ENCODE measurements at regions not wholly inside any gene's neighbourhood (a gene's known extent, or its start where the extent isn't known, plus 50 kb on each side); places are given as distances from the start of the nearest gene placed in this dataset.

DNA sequence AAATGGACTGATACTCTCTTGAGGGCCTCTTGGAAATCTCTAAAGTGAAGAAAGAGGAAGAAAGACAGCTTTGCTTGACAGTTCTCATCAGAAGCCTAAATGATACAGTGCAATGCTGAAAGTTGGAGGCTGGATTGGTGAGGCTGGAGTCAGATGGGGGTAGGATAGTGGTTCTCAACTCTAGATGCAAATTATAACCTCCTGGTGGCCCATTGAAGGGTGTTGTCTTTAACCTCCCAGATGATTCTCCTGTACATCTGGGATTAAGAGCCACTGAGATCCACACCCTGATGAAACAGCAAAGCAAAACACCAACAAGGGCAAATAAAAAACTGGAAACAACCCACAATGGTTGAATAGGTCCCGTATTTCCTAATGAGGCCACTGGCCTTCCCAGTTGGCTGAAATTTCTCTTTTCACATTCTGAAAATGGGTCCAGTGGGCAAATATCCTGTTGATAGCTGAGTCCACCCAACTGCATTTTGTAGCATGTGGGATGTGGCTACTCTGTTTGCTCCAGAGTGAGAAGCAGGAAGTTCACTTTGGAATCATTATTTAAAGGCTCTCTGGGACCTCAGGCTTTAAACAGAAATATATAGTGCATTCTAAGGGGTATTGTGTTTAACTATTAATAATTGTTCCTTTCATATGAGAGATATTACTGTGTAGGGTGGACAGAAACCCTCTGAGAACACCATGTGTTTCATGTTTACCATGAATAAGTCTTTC lies 208.1 kb downstream of the SOX4 start:
- DNase-seq (ENCODE audit: low spot score) = no peak
- intact Hi-C loops (cut with DNase I) = no loop called here

DNA sequence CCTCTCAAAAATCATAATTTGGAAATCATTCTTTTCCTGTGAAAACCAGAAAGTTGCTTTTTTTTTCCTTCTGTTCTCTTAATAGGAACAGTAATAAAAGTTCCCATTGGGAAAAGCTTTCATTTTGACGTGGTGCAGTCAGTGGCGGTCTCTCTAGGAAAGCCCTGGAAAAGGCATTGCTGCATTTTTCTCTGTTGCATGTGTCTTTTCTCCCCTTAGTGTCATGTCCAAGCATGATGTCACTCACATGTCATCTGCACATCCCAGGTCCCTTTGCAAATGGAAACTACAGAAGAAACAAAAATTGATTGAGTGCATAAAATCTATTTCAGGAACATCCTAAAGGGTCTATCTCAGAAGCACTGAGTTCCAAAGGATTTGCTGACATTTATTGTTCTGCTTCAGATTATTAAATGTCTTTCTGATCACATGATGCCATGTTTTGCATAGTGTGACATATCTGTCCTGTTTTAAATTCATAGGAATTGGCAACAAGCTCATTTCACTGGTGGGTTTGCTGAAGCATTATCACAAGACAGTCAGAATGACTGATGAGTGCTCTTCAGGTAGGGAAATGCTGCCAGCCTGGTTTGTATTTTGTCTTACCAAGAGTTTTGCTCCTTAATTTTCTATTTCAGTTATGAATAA lies 208.7 kb downstream of the SOX4 start:
- intact Hi-C loops (cut with DNase I) = no loop called here
- no peak for DNase-seq (ENCODE audit: low spot score)

DNA sequence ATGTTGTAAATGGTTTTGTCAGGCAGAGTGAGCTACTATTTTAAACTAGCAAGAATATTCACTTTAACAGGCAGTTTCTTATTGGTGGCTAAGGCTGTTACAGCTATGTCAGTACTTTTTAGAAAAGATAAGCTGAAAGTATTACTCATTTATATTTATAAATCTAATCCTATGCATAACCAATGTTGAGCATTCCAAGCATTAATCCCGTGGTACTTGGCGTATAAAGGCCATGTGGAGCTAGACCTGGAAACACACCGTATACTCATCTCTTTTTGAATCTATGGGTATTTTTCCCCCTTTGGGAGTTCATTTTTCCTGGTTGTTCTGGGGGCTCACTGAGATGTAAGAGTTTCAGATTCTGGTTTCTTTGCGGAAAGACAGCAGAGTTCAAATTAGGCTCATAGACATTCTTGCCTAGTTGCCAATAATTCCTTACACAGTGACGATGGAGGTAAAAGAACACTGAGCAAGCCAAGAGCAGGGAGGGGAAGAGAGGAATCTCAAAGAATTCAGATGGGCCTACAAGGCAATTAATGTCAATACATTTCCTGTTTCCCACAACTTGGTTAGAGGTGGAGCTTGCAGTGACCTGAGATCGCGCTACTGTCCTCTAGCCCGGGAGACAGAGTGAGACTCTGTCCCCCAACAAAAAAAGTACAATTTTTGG lies 211.5 kb downstream of the SOX4 start:
- intact Hi-C loops (cut with DNase I) = loop anchor here (5.0 kb wide), 1 partner anchor 208 kb away; no protein-coding TSS in a partner anchor
- no peak for DNase-seq (ENCODE audit: low spot score)

DNA sequence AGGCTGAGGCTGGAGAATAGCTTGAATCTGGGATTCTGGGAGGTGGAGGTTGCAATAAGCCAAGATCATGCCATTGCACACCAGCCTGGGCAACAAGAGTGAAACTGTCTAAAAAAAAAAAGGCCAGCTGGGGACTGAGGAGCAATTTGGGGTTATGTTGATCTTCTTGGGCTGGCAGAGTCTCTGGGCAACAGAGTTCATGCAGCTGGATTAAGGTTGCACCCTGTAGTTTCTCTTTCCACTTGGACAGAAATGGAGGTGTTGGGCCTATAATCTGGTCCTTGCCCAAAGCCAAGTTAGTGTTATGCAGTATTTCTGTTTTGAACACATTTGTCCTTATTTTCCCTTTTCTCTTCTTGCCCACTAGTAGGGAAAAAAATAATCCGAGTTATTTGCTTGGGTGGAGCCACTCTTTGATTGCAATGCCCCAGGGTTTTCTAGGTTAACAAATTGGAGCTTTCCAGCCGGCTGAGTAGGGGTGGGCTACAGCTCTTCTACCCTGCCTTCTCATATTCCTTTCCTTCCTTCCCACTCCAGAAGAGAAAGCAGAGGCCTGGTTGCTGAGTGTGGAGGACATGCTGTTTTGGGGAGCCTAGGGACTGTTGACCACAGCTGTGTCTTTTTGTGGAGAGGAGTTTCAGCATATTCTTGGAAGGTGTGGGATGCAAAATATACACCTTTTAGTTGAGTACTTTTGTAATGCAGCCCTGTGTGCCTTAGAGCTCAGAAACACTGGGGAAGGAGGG lies 213.9 kb downstream of the SOX4 start:
- no peak for DNase-seq (ENCODE audit: low spot score)
- intact Hi-C loops (cut with DNase I) = loop anchor here (5.0 kb wide), 1 partner anchor 210 kb away; no protein-coding TSS in a partner anchor

DNA sequence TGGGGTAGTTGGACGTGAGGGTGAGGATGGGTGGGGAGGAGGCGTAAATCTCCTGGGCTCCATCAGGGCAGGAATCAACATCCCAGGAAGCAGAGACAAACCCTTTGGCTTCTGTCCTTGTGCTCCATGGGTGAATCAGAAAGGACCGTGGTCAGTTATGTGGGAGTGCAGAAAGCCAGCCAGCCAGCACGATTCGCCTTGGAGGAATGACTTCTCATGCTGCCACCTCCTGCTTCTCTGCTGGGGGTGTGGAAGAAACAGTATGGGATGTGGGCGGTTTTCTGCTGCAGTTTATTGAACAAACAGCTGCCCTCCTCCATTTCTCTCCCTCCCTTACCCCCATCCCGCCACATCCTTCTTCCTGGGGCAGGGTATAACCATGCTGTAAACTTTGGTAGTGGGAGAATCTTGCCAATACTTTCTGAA lies 214.5 kb downstream of the SOX4 start:
- intact Hi-C loops (cut with DNase I) = loop anchor here (5.0 kb wide), 1 partner anchor 211 kb away; no protein-coding TSS in a partner anchor
- no peak for DNase-seq (ENCODE audit: low spot score)

DNA sequence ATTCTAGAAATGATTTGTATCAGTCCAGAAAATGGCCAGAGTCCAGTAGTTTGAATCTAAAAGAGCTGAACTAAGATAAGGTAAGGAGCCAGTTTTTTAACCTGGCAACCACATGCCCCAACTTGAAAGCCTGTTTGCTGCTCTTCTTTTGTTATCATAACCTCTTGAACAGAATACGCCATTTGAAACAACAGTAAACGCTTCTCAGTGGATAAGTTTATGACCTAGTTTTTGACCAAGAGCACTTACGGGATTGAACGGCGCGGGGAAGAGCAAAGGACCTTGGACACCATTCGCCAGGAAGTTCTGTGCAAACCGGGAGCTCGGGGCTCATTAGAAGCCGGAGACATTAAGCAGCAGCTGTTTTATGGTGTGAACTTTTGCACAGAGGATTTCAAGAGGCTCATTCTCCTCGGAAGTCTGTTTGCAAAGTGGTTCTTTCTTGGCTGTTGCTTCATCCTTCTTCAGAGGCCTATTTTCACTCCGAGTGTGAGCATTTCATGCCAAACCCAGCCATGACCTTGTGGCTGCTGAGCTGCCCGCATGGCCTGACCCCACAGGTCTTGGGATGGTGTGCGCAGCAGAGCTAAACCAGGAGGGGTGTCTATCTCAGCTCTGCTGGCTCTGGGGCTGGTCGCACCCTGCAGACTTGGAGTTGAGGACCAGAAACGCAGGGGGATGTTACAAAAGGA lies 215.1 kb downstream of the SOX4 start:
- intact Hi-C loops (cut with DNase I) = loop anchor here (5.0 kb wide), 1 partner anchor 211 kb away; no protein-coding TSS in a partner anchor
- no peak for DNase-seq (ENCODE audit: low spot score)

DNA sequence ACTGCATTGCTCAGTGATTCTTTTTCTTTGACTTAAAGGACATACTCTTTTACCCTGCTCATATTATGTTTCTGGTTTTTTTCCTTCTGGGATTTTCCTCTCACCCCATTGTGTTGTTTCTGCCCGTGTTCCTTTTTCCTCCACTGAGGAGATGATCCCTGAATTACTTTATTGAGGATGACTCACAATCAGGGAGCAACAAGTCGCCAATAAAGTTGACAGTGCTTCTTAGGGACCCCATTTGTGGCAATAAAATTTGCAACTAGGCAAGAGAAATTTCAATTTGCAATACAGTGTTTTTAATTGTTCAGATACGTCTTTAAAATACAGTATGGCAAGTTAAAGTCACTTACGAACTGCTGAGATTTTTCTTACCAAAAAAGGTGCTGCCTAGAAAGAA lies 217.9 kb downstream of the SOX4 start:
- no peak for DNase-seq (ENCODE audit: low spot score)
- intact Hi-C loops (cut with DNase I) = no loop called here

DNA sequence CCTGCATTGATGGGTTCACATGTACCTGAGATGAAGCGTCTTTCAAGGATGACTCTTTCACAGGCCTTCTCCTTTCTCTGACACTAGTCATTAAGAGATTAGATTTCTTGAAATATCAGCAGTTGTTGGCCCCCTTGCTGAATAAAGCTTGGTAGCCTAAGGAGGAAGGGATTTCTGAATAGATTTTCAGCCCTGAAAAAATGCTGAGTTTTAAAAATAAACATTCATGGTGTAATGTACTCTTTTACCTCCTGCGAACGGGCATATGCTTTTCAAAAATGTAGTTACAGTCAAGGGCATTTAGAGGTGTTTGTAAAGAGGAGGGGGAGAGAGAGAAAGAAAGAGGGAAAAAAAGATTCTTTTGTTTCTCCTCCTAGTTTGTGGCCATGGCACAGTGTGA lies 222.7 kb downstream of the SOX4 start:
- no peak for DNase-seq (ENCODE audit: low spot score)
- intact Hi-C loops (cut with DNase I) = no loop called here

DNA sequence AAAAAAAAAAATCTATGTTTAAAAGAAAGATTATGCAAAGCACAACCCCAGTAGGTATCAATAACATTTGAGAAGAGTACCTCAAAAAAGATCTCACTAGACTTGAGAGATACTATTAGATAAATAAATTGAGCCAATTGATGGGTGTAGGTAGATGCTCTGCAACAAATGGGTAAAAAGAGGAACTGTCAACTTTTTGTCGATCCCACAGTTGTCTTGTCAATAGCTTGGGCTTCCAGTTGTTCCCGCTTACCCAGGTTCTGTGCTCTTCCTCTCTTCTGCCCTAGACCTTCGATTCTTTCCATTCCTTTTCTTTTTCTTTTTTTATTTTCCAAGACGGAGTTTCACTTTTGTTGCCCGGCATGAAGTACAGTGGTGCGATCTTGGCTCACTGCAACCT lies 226.9 kb downstream of the SOX4 start:
- DNase-seq (ENCODE audit: low spot score) = no peak
- intact Hi-C loops (cut with DNase I) = no loop called here

DNA sequence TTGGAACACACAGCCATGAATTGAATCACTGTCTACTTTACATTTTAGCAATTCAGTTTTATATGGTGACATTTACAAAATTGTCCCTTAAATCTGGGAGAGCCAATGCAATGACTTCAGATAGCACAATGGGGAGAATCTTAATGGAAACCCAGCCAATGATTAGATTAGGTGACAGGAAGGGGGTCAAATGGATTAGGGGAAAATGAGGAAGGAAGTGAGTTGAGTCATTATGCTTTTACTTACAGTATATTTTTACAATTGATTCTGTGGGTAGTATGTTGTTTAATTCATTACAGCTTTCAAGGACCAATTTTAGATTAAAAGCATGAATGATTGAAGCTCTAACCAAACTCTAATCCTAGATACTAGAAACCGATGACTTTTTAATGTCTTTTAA lies 229.8 kb downstream of the SOX4 start:
- intact Hi-C loops (cut with DNase I) = no loop called here
- DNase-seq (ENCODE audit: low spot score) = no peak

DNA sequence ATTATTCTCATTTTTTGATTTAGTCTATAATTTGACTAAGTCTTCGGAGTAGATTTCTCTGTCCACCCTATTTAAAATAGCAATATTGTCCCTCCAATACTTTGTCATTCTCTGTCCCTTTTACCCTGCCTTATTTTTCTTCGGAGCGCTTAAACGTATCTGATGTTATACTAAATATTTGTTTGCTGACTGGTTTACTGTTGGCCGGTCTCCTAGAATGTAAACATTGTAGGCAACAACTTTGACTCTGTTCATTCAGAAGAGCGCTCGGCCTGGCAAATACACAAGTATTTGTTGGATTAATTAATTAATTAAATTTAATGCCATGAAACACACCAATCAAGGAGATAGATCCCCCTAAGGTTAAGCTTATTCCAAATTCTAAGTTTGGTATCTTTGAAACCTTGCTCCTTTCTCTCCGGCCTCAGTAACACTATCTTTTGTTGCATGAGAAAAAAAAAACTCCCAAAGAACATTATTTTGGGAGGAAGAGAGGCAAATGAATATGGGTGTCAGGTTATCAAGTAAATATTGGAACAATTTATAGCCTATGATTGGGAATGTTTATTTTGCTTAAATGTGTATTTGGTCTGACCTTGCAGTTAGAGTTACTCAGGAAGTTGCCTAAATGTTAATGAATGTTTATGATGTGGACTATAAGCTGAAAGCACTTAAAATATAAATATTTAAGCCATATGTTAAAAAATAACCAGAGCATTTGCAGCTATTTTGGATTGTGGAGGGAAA lies 231.1 kb downstream of the SOX4 start:
- intact Hi-C loops (cut with DNase I) = no loop called here

DNA sequence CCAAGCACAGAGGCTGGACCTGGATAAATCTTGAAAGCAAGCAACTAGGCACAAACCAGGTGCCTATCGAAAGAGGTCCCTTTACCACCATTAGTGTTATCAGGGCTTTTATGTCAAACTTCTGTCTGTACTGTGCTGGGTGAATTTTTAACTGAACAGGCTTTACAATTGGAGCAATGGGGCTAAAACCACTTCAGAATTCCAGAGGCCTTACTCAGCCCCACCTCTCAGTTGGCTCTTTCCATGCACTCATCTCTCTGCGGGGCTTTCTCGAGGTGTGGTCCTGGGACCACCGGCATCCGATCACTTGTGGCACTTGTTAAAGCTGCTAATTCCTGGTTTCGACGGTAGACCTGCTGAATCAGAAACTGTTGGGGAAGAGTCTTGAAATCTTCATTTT lies 232.5 kb downstream of the SOX4 start:
- intact Hi-C loops (cut with DNase I) = no loop called here
- no peak for DNase-seq (ENCODE audit: low spot score)

More for the DNA sequence above, 231.1 kb downstream of the SOX4 start:
- DNase-seq (ENCODE audit: low spot score) = no peak

DNA sequence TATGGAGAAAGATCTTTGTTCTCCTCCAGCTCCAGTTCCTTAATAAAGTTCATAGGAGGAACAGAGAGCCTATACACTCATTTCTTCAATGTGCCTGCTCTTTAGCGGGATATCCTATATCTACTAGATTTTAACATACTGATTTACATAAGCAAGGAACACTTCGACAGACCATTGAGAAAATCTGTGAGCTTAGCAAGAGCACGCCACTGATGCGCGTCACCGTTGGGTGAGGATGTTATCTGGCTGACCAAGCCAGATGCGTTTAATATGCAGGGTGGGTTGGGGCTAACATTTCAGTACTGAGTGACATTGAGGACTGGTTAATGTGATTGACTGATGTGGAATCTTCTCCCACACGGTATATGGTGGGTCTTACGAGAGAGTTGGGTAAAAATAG lies 233.4 kb downstream of the SOX4 start:
- intact Hi-C loops (cut with DNase I) = no loop called here
- DNase-seq (ENCODE audit: low spot score) = no peak

DNA sequence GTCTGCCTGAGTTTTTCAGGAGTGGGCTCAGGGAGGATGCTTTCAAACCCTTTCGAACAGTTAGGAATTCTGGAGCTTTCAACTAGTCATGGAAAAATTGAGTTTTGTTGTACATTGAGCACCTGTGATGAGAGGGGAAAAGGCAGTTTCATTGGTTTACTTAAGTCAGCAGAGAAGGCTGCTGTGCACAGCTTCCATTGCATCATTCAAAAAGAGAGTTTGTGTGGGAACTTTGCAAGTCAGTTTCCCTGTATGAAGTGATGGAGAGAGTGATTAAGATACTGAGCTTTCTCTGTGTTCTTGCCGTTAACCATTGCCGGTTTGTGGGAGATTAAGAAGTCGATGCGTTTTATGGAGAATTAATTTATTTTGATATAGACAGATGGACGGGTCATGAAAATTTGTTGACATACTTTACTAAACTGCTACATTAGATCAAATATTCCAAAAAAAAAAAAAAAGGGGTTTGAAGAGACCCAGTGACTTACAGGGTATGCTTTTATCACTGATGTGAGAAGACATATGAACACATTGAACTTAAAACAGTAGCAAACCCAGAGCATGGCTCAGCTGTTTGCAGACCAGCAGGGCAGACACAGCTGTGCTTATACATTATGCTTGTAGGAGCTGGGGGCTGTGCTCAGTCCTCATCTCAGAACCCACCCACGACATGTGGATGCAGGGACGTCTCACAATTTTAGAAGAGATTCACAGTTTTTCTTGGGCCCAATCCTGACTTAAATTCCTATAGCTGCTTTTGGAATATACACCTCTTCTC lies 234.1 kb downstream of the SOX4 start:
- no peak for DNase-seq (ENCODE audit: low spot score)
- intact Hi-C loops (cut with DNase I) = no loop called here

DNA sequence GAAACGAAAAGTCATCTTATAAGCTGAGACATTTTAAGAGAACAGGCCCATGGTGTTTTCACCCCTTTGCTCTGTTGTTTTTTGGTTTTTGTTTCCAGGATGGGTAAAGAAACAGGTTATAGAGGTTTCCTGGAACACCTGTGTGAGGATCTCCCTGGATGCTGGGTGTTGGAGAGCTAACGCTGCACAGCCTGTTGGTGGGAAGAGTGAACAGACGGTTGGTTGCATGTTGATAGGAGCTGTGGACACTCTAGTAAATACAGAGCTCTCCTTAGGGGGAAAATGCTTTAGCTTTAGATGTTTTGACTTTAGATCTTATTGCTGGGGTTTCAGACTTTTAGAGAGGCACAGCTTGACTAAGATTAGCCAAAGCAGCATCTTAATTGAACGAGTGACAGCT lies 235.2 kb downstream of the SOX4 start:
- intact Hi-C loops (cut with DNase I) = no loop called here
- DNase-seq (ENCODE audit: low spot score) = no peak

DNA sequence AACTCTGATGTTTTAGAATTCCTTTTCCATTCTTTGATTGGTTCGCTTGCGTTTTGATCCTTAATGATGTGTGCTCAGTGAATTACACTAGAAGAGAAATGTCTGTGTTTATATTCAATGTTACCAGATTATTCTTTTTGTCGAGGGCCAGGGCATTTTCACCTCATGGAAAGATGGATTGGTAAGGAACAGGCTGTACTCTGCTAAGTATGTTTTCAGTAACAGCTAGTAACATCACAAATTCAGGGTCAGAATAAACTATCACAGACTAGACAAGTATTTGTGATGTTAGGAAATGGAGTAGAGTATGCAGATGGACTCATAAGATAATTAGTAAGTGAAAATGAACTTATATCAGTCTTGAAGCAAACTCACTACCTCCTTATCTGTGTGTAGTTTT lies 235.6 kb downstream of the SOX4 start:
- intact Hi-C loops (cut with DNase I) = no loop called here

DNA sequence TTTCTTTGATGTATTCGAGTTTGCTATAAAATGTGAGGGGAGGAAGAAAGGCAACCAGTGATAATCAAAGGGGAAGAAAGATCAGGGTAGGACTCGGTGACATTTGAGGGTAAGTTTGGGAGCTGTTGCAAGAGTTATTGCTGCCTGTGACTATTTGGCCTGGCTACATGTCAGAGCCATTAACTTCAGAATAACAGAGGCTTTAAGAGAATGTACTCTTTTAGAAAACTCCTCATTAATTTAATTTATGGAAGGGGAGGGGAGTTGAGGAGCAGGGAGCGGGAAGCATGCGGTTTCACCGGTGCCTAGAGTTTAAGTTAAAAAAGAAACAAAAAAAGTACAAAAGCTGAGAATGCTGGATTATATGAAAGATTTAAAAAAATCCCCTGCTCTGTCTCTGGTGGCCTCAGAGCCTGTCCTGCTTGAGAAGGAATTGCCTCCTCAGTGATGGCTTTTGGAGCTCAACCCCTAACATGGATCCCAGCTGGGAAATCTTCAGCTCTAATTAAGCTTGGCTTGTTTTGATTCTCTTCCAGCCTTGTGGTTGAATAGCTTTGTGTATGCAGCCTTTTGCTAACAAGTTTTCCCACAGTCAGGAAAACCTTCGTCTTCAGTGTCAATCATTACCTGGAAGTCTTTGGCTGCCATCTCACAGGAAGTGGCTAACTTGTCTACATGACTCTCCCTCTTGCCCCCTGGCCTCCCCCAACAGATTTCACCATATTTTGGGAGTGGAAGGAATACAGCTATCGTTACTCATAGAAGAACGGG lies 238.2 kb downstream of the SOX4 start:
- intact Hi-C loops (cut with DNase I) = no loop called here

More for the DNA sequence above, 235.6 kb downstream of the SOX4 start:
- no peak for DNase-seq (ENCODE audit: low spot score)

More for the DNA sequence above, 238.2 kb downstream of the SOX4 start:
- DNase-seq (ENCODE audit: low spot score) = no peak
